ENCODE measurements at regions not wholly inside any gene's neighbourhood (a gene's known extent, or its start where the extent isn't known, plus 50 kb on each side); places are given as distances from the start of the nearest gene placed in this dataset.

- DNase-seq (ENCODE audit: low read depth, low spot score) = no peak
Measured at GRCh38 chr10:78955206-78955605, 113.6 kb upstream of the ZMIZ1 start.

- no peak for DNase-seq (ENCODE audit: low read depth, low spot score)
Measured at GRCh38 chr10:78956391-78956790, 112.4 kb upstream of the ZMIZ1 start.

GRCh38 chr10:78957471-78958039, 111.2 kb upstream of the ZMIZ1 start:
- DNase-seq (ENCODE audit: low read depth, low spot score) = no peak

GRCh38 chr10:78959217-78959923, 109.4 kb upstream of the ZMIZ1 start:
- no peak for DNase-seq (ENCODE audit: low read depth, low spot score)

GRCh38 chr10:78959924-78960285, 108.9 kb upstream of the ZMIZ1 start:
- no peak for DNase-seq (ENCODE audit: low read depth, low spot score)

GRCh38 chr10:78960316-78960800, 108.4 kb upstream of the ZMIZ1 start:
- DNase-seq (ENCODE audit: low read depth, low spot score) = no peak

GRCh38 chr10:78961760-78962159, 107.0 kb upstream of the ZMIZ1 start:
- no peak for DNase-seq (ENCODE audit: low read depth, low spot score)

- DNase-seq (ENCODE audit: low read depth, low spot score) = no peak
Measured at GRCh38 chr10:78963074-78964034, 105.4 kb upstream of the ZMIZ1 start.

GRCh38 chr10:78964274-78964951, 104.4 kb upstream of the ZMIZ1 start:
- DNase-seq (ENCODE audit: low read depth, low spot score) = no peak

GRCh38 chr10:78964952-78965633, 103.7 kb upstream of the ZMIZ1 start:
- DNase-seq (ENCODE audit: low read depth, low spot score) = no peak

- DNase-seq (ENCODE audit: low read depth, low spot score) = no peak
Measured at GRCh38 chr10:78966182-78966787, 102.5 kb upstream of the ZMIZ1 start.

- DNase-seq (ENCODE audit: low read depth, low spot score) = no peak
Measured at GRCh38 chr10:78966844-78967488, 101.8 kb upstream of the ZMIZ1 start.

- DNase-seq (ENCODE audit: low read depth, low spot score) = no peak
Measured at GRCh38 chr10:78968300-78968942, 100.3 kb upstream of the ZMIZ1 start.

GRCh38 chr10:78968943-78969342, 99.8 kb upstream of the ZMIZ1 start:
- no peak for DNase-seq (ENCODE audit: low read depth, low spot score)

GRCh38 chr10:78969719-78970118, 99.0 kb upstream of the ZMIZ1 start:
- DNase-seq (ENCODE audit: low read depth, low spot score) = no peak

- DNase-seq (ENCODE audit: low read depth, low spot score) = no peak
Measured at GRCh38 chr10:78970261-78970660, 98.5 kb upstream of the ZMIZ1 start.

- no peak for DNase-seq (ENCODE audit: low read depth, low spot score)
Measured at GRCh38 chr10:78971094-78971682, 97.6 kb upstream of the ZMIZ1 start.

GRCh38 chr10:78972160-78972946, 96.4 kb upstream of the ZMIZ1 start:
- DNase-seq (ENCODE audit: low read depth, low spot score) = no peak
